ENCODE measurements at regions not wholly inside any gene's neighbourhood (a gene's known extent, or its start where the extent isn't known, plus 50 kb on each side); places are given as distances from the start of the nearest gene placed in this dataset.

- no CpG with 5 or more reads among the region's 4 CpGs for WGBS (ENCODE audit: insufficient coverage)
- H3K4me3 Mint-ChIP-seq = no peak overlapping the region
- Histone ChIP-seq H3K4me2 (replicated peaks; ENCODE audit: extremely low read depth, low read length, poor library complexity, severe bottlenecking) (no peak overlapping the region), H3K79me2 (ENCODE audit: insufficient read depth, low read length) (no peaks in the 10 kb centered on the region), H3K9me3 (replicated peaks in 1 of 2; ENCODE audit: control insufficient read depth in 1 of 2, insufficient read depth in 1 of 2, low read length in 2 of 2) (peaks cover 28 to 44% of the 10 kb centered on the region in 2 donors), H3K36me3 (replicated peaks in 1 of 2; ENCODE audit: control insufficient read depth in 1 of 2, insufficient read depth in 2 of 2, low read length in 2 of 2) (no peaks in the 10 kb centered on the region), H3K4me3 (replicated peaks in 1 of 3; ENCODE audit: low read depth in 2 of 3, low read length in 3 of 3) (no peak overlapping the region), H3K27ac (ENCODE audit: low read depth in 1 of 2, low read length in 2 of 2) (no peak overlapping the region), H4K20me1 (ENCODE audit: insufficient read depth, low read length) (no peaks in the 10 kb centered on the region), H3K4me1 (ENCODE audit: control insufficient read depth in 1 of 2, insufficient read depth in 2 of 2, low read length in 2 of 2) (no peaks in the 10 kb centered on the region), H2AFZ (ENCODE audit: insufficient read depth, low read depth, low read length, poor library complexity, severe bottlenecking) (no peak overlapping the region), H3K9ac (ENCODE audit: insufficient read depth, low read length, poor library complexity, severe bottlenecking) (no peak overlapping the region), H3K27me3 (ENCODE audit: control insufficient read depth in 2 of 2, insufficient read depth in 2 of 2, low read length in 2 of 2) (no peaks in the 10 kb centered on the region)
- TF ChIP-seq CTCF (IDR thresholded peaks at IDR 0.05) = no peak
- peaks cover 5 to 26% (median 15%) of the 10 kb centered on the region in 7 donors for H3K9me3 Mint-ChIP-seq
- no peaks in the 10 kb centered on the region for H3K27me3 Mint-ChIP-seq (ENCODE audit: low read depth in 3 of 3)
- no peak for DNase-seq
- H3K4me1 Mint-ChIP-seq = no peaks in the 10 kb centered on the region
- no peak overlapping the region for H3K27ac Mint-ChIP-seq
- H3K36me3 Mint-ChIP-seq = no peaks in the 10 kb centered on the region
- intact Hi-C loops (cut with micrococcal nuclease) = no loop called here
These were observed 472.9 kb upstream of the GRID2 start for GRCh38 chr4:91830681-91831395.

GRCh38 chr4:91837608-91838029 is 466.1 kb upstream of the GRID2 start:
- peaks cover 18 to 20% of the 10 kb centered on the region in 2 donors for H3K9me3 ChIP-seq (replicated peaks in 1 of 2; ENCODE audit: control insufficient read depth in 1 of 2, insufficient read depth in 1 of 2, low read length in 2 of 2)

More at GRCh38 chr4:91837608-91838029, 466.1 kb upstream of the GRID2 start:
- no peaks in the 10 kb centered on the region for H3K79me2 ChIP-seq (ENCODE audit: insufficient read depth, low read length)
- no peaks in the 10 kb centered on the region for H4K20me1 ChIP-seq (ENCODE audit: insufficient read depth, low read length)
- H3K4me2 ChIP-seq (replicated peaks; ENCODE audit: extremely low read depth, low read length, poor library complexity, severe bottlenecking) = no peak overlapping the region
- Mint-ChIP-seq H3K4me1 (no peaks in the 10 kb centered on the region), H3K27me3 (ENCODE audit: low read depth in 3 of 3) (peaks cover 0 to 3% (median 0%) of the 10 kb centered on the region in 3 donors), H3K36me3 (no peaks in the 10 kb centered on the region), H3K9me3 (peaks cover 0 to 20% (median 13%) of the 10 kb centered on the region in 7 donors), H3K27ac (no peak overlapping the region), H3K4me3 (no peak overlapping the region)
- no peaks in the 10 kb centered on the region for H3K4me1 ChIP-seq (ENCODE audit: control insufficient read depth in 1 of 2, insufficient read depth in 2 of 2, low read length in 2 of 2)
- no peak for DNase-seq
- H3K9ac ChIP-seq (ENCODE audit: insufficient read depth, low read length, poor library complexity, severe bottlenecking) = no peak overlapping the region
- intact Hi-C loops (cut with micrococcal nuclease) = no loop called here
- H2AFZ ChIP-seq (ENCODE audit: insufficient read depth, low read depth, low read length, poor library complexity, severe bottlenecking) = no peak overlapping the region
- no peaks in the 10 kb centered on the region for H3K36me3 ChIP-seq (replicated peaks in 1 of 2; ENCODE audit: control insufficient read depth in 1 of 2, insufficient read depth in 2 of 2, low read length in 2 of 2)
- H3K27ac ChIP-seq (ENCODE audit: low read depth in 1 of 2, low read length in 2 of 2) = no peak overlapping the region
- H3K27me3 ChIP-seq (ENCODE audit: control insufficient read depth in 2 of 2, insufficient read depth in 2 of 2, low read length in 2 of 2) = no peaks in the 10 kb centered on the region
- TF ChIP-seq CTCF (IDR thresholded peaks at IDR 0.05) = no peak
- no peak overlapping the region for H3K4me3 ChIP-seq (replicated peaks in 1 of 3; ENCODE audit: low read depth in 2 of 3, low read length in 3 of 3)
- WGBS (ENCODE audit: insufficient coverage) = no CpG with 5 or more reads among the region's 1 CpG
